Germinal center (tissue), 1 donor: ENCODE measurements at regions not wholly inside any gene's neighbourhood (a gene's known extent, or its start where the extent isn't known, plus 50 kb on each side); places are given as distances from the start of the nearest gene placed in this dataset.

ENCODE experiments used
- DNase-seq: peaks from one replicate; pipeline ENCODE4 v3.0.0; 2012; ENCODE audit warnings: mixed read lengths, low spot score

- DNase-seq: no peak
Measured at GRCh38 chr5:125506124-125506523, 759.7 kb upstream of the ZNF608 start.

- no peak for DNase-seq
Measured at GRCh38 chr5:125508225-125508624, 761.8 kb upstream of the ZNF608 start.

GRCh38 chr5:125510651-125511050, 764.2 kb upstream of the ZNF608 start:
- DNase-seq: no peak

GRCh38 chr5:125517973-125518550, 771.6 kb upstream of the ZNF608 start:
- DNase-seq: no peak

GRCh38 chr5:125521289-125521688, 774.9 kb upstream of the ZNF608 start:
- DNase-seq: no peak

- no peak for DNase-seq
Measured at GRCh38 chr5:125525356-125525755, 778.9 kb upstream of the ZNF608 start.

- no peak for DNase-seq
Measured at GRCh38 chr5:125526966-125527365, 780.5 kb upstream of the ZNF608 start.

GRCh38 chr5:125528881-125529280, 782.4 kb upstream of the ZNF608 start:
- DNase-seq: no peak

GRCh38 chr5:125530833-125531615, 784.6 kb upstream of the ZNF608 start:
- no peak for DNase-seq

- no peak for DNase-seq
Measured at GRCh38 chr5:125536095-125536494, 789.7 kb upstream of the ZNF608 start.

- no peak for DNase-seq
Measured at GRCh38 chr5:125536582-125536981, 790.1 kb upstream of the ZNF608 start.

- no peak for DNase-seq
Measured at GRCh38 chr5:125537661-125538060, 791.2 kb upstream of the ZNF608 start.

- DNase-seq: no peak
Measured at GRCh38 chr5:125538469-125538868, 792.0 kb upstream of the ZNF608 start.

- no peak for DNase-seq
Measured at GRCh38 chr5:125541085-125541484, 794.6 kb upstream of the ZNF608 start.

- DNase-seq: no peak
Measured at GRCh38 chr5:125549322-125549911, 803.0 kb upstream of the ZNF608 start.

GRCh38 chr5:125550274-125550673, 803.8 kb upstream of the ZNF608 start:
- DNase-seq: no peak

- no peak for DNase-seq
Measured at GRCh38 chr5:125551246-125551645, 804.8 kb upstream of the ZNF608 start.

- DNase-seq: no peak
Measured at GRCh38 chr5:125551797-125552196, 805.4 kb upstream of the ZNF608 start.

- DNase-seq: no peak
Measured at GRCh38 chr5:125552486-125552885, 806.0 kb upstream of the ZNF608 start.

- no peak for DNase-seq
Measured at GRCh38 chr5:125554355-125554754, 807.9 kb upstream of the ZNF608 start.

GRCh38 chr5:125555591-125555990, 809.2 kb upstream of the ZNF608 start:
- DNase-seq: no peak

GRCh38 chr5:125558016-125558415, 811.6 kb upstream of the ZNF608 start:
- no peak for DNase-seq

GRCh38 chr5:125558466-125558865, 812.0 kb upstream of the ZNF608 start:
- DNase-seq: no peak
